OCI-LY3 (cell line): ENCODE measurements at regions not wholly inside any gene's neighbourhood (a gene's known extent, or its start where the extent isn't known, plus 50 kb on each side); places are given as distances from the start of the nearest gene placed in this dataset.

Source experiments
- H2AFZ ChIP-seq: fragments of 200-600, 300-600 bp; shearing (Covaris generic); 2 replicates; pipeline ENCODE4 v1.6.0; 2014; ENCODE audit warnings: antibody characterized with exemption, low read depth, low read length
- H3K27ac ChIP-seq: fragments of 200-600, 300-600 bp; sonication (generic); 2 replicates; pipeline ENCODE4 v1.5.1; 2014; ENCODE audit warnings: mild to moderate bottlenecking, low read length, moderate library complexity, mixed read lengths
- H3K27me3 ChIP-seq: fragments of 200-600, 300-600 bp; sonication (generic); 2 replicates; pipeline ENCODE4 v1.6.1; 2014; ENCODE audit warnings: low read depth, low read length, mixed read lengths
- H3K36me3 ChIP-seq: fragments of 200-600, 300-600 bp; sonication (generic); replicated peaks from 2 replicates; pipeline ENCODE3; 2014; ENCODE audit warnings: low read depth, low read length, mixed read lengths
- H3K4me1 ChIP-seq: fragments of 300-600, 200-600 bp; sonication (generic); 2 replicates; pipeline ENCODE4 v1.6.1; 2014; ENCODE audit warnings: low read length, mixed read lengths
- H3K4me2 ChIP-seq: fragments of 200-600, 300-600 bp; sonication (generic); 2 replicates; pipeline ENCODE4 v1.6.1; 2014; ENCODE audit warnings: low read length, mixed read lengths
- H3K4me3 ChIP-seq: fragments of 300-600, 200-600 bp; sonication (generic); 2 replicates; pipeline ENCODE4 v1.5.1; 2014; ENCODE audit warnings: antibody characterized with exemption, mild to moderate bottlenecking, low read length, moderate library complexity
- H3K79me2 ChIP-seq: fragments of 300-600, 200-600 bp; shearing (Covaris generic); 2 replicates; pipeline ENCODE4 v1.6.1; 2014; ENCODE audit warnings: mild to moderate bottlenecking, low read length, mixed read lengths
- H3K9ac ChIP-seq: fragments of 300-600, 200-600 bp; shearing (Covaris generic); 2 replicates; pipeline ENCODE4 v1.6.0; 2014; ENCODE audit warnings: mild to moderate bottlenecking, low read length, moderate library complexity
- H3K9me3 ChIP-seq: fragments of 200-600, 300-600 bp; shearing (Covaris generic); 2 replicates; pipeline ENCODE4 v1.6.1; 2014; ENCODE audit warnings: low read length, mixed read lengths; ENCODE audit not compliant: insufficient read depth
- H4K20me1 ChIP-seq: fragments of 200-600, 300-600 bp; sonication (generic); 2 replicates; pipeline ENCODE4 v1.6.1; 2016; ENCODE audit warnings: low read length, mixed read lengths; ENCODE audit not compliant: insufficient read depth
- EZH2phosphoT487 ChIP-seq: fragments of 200-600 bp; shearing (Covaris generic); IDR thresholded peaks from 2 replicates; pipeline ENCODE4 v1.6.1; 2018; ENCODE audit warnings: antibody characterized with exemption, mixed run types, low read depth
- TF ChIP-seq, protein P1 (sequence below): fragments of 200-600, 300-600 bp; sonication (generic); IDR thresholded peaks from 2 replicates; pipeline ENCODE4 v1.5.1; 2014; ENCODE audit warnings: antibody characterized with exemption, low read length, low read depth

DNA sequence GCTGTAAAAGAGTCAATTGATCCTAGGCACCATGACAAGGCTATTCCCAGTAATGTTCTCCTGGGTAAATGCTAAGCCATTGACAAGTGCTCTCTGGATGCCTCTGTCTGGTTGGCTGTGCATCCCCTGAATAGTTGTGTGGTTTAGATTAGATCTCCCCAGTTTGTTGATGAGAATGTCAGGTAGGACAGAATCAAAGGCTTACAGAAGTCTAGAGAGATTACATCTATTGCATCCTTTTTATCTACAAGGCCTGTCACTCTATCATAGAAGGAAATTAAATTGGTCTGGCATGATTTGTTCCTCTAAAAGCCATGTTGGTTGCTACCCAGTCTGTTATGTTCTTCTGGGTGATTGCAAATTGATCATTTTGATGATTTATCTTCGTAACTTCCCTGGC lies 548.3 kb downstream of the GATA3 start:
- Histone ChIP-seq H2AFZ (no peak overlapping the region), H3K9ac (no peak overlapping the region), H3K27ac (no peak overlapping the region), H3K4me3 (no peak overlapping the region), H3K79me2 (no peaks in the 10 kb centered on the region), H4K20me1 (no peaks in the 10 kb centered on the region), H3K9me3 (no peaks in the 10 kb centered on the region), H3K27me3 (no peaks in the 10 kb centered on the region), H3K4me2 (no peak overlapping the region), H3K4me1 (no peaks in the 10 kb centered on the region), H3K36me3 (no peaks in the 10 kb centered on the region)
- no peak for TF ChIP-seq EZH2phosphoT487
- TF ChIP-seq, protein P1, sequence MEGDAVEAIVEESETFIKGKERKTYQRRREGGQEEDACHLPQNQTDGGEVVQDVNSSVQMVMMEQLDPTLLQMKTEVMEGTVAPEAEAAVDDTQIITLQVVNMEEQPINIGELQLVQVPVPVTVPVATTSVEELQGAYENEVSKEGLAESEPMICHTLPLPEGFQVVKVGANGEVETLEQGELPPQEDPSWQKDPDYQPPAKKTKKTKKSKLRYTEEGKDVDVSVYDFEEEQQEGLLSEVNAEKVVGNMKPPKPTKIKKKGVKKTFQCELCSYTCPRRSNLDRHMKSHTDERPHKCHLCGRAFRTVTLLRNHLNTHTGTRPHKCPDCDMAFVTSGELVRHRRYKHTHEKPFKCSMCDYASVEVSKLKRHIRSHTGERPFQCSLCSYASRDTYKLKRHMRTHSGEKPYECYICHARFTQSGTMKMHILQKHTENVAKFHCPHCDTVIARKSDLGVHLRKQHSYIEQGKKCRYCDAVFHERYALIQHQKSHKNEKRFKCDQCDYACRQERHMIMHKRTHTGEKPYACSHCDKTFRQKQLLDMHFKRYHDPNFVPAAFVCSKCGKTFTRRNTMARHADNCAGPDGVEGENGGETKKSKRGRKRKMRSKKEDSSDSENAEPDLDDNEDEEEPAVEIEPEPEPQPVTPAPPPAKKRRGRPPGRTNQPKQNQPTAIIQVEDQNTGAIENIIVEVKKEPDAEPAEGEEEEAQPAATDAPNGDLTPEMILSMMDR, result no peak

DNA sequence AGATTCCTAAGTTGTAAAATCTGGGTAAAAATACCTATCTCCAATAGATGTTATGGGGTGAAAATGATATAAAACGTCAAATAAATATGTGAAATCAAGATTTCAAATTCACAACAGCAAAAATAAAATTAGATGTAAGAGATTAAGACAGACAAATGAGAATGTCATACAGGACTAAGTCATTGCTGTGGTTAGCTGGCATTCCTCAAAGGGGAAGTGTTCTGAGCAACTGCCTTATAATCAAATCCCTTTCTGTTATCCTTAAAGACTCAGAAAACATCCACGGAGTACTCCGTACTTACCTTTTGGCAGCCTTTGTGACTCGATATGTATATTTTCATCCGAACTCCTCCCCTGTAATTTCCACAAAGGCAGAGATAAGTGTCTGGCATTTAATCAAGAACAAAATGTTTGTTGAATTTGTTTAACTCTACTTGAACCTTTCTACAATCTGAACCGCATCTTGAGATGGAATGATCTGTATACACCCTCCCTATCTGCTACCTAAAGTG lies 559.6 kb downstream of the GATA3 start:
- no peaks in the 10 kb centered on the region for H3K4me1 ChIP-seq
- H3K27ac ChIP-seq, result no peak overlapping the region
- no peaks in the 10 kb centered on the region for H3K36me3 ChIP-seq
- no peaks in the 10 kb centered on the region for H3K79me2 ChIP-seq
- no peak overlapping the region for H3K9ac ChIP-seq
- H3K4me2 ChIP-seq, result no peak overlapping the region
- no peak overlapping the region for H2AFZ ChIP-seq
- no peak overlapping the region for H3K4me3 ChIP-seq
- H3K9me3 ChIP-seq, result no peaks in the 10 kb centered on the region
- no peaks in the 10 kb centered on the region for H3K27me3 ChIP-seq
- no peaks in the 10 kb centered on the region for H4K20me1 ChIP-seq
- TF ChIP-seq, protein P1, result no peak
- no peak for TF ChIP-seq EZH2phosphoT487

DNA sequence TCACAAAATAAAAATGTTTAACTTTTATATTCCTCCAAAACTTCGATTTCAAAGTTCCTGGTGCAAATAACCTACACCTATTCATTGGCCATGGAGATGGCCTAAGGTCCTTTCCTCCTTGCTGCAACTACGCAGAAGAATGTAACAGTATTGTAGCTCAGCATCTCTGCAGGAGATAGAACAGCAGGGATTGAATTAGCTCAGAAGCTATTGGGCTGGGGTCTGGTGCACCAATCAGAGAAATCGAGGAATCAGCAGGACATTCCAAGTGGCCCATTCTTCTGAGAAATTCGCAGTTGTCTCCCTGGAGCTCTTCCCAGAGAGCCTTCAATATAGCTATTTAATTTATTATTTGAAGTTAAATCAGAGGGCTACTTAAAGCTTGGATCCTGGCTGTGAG lies 560.6 kb downstream of the GATA3 start:
- no peak overlapping the region for H3K9ac ChIP-seq
- H3K4me2 ChIP-seq, result no peak overlapping the region
- no peaks in the 10 kb centered on the region for H3K4me1 ChIP-seq
- H3K9me3 ChIP-seq, result no peaks in the 10 kb centered on the region
- no peak overlapping the region for H2AFZ ChIP-seq
- no peak overlapping the region for H3K27ac ChIP-seq
- H3K36me3 ChIP-seq, result no peaks in the 10 kb centered on the region
- TF ChIP-seq, protein P1, result no peak
- TF ChIP-seq EZH2phosphoT487, result no peak
- no peaks in the 10 kb centered on the region for H4K20me1 ChIP-seq
- no peaks in the 10 kb centered on the region for H3K79me2 ChIP-seq
- no peaks in the 10 kb centered on the region for H3K27me3 ChIP-seq
- H3K4me3 ChIP-seq, result no peak overlapping the region

DNA sequence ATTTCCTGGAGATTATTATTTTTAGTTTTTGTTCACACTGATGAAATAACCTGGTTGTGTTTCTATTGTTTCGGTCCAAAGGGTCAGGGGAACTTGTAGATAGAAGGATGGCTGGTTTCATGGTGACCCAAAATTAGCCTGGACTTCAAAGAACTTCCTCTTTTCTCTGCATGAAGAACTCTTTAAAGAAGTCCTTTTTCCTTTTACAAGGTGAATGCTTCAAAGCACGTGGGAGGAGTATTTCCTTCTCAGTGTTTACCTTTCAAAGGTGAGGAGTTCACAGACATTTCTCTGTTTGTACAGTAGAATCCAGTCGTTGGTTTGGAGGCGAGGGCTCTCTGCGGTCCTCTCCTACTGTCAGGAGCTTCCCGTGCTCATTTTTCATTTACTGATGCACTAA lies 561.7 kb downstream of the GATA3 start:
- Histone ChIP-seq H3K9me3 (no peaks in the 10 kb centered on the region), H2AFZ (no peak overlapping the region), H3K27me3 (no peaks in the 10 kb centered on the region), H3K4me3 (no peak overlapping the region), H3K4me2 (no peak overlapping the region), H3K79me2 (no peaks in the 10 kb centered on the region), H3K9ac (no peak overlapping the region), H4K20me1 (no peaks in the 10 kb centered on the region), H3K4me1 (no peaks in the 10 kb centered on the region), H3K27ac (no peak overlapping the region), H3K36me3 (no peaks in the 10 kb centered on the region)
- no peak for TF ChIP-seq EZH2phosphoT487
- TF ChIP-seq, protein P1, result no peak
